Neuronal stem cell (in vitro differentiated cells): ENCODE measurements at regions not wholly inside any gene's neighbourhood (a gene's known extent, or its start where the extent isn't known, plus 50 kb on each side); places are given as distances from the start of the nearest gene placed in this dataset.

Source experiments
- DNase-seq: peaks from one replicate; pipeline ENCODE4 v3.0.0-alpha.2; 2013; ENCODE audit warnings: low spot score
- H2AFZ ChIP-seq: one replicate; pipeline ENCODE4 v1.6.1; 2013; ENCODE audit warnings: mild to moderate bottlenecking, low read length, inconsistent platforms
- H2AK5ac ChIP-seq: 2 replicates; pipeline ENCODE4 v1.6.1; 2013; ENCODE audit warnings: low read depth, mild to moderate bottlenecking, inconsistent platforms, low read length, moderate library complexity, mixed read lengths
- H2BK120ac ChIP-seq: 2 replicates; pipeline ENCODE4 v1.6.1; 2013; ENCODE audit warnings: low read depth, mild to moderate bottlenecking, inconsistent platforms, low read length, moderate library complexity, mixed read lengths
- H2BK12ac ChIP-seq: one replicate; pipeline ENCODE4 v1.6.1; 2013; ENCODE audit warnings: low read length, inconsistent platforms
- H2BK15ac ChIP-seq: 2 replicates; pipeline ENCODE4 v1.6.1; 2013; ENCODE audit warnings: mild to moderate bottlenecking, low read length, inconsistent platforms, mixed read lengths
- H2BK5ac ChIP-seq: one replicate; pipeline ENCODE4 v1.6.1; 2013; ENCODE audit warnings: inconsistent platforms, mild to moderate bottlenecking, low read length, moderate library complexity
- H3K14ac ChIP-seq: one replicate; pipeline ENCODE4 v1.6.1; 2013; ENCODE audit warnings: low read length, inconsistent platforms
- H3K18ac ChIP-seq: 2 replicates; pipeline ENCODE4 v1.6.1; 2013; ENCODE audit warnings: low read length, inconsistent platforms
- H3K23ac ChIP-seq: 2 replicates; pipeline ENCODE4 v1.6.1; 2013; ENCODE audit warnings: low read depth, mild to moderate bottlenecking, mixed read lengths, low read length, inconsistent platforms; ENCODE audit not compliant: poor library complexity
- H3K27ac ChIP-seq: replicated peaks from 3 replicates; pipeline ENCODE4 v1.5.1; 2013; ENCODE audit warnings: low read length, inconsistent platforms
- H3K27me3 ChIP-seq, 3 experiments: 2 replicates each; pipeline ENCODE4 v1.6.1; 2013; ENCODE audit warnings: low read length in 3 of 3, mild to moderate bottlenecking in 2 of 3, inconsistent platforms in 1 of 3, low read depth in 1 of 3, mixed read lengths in 1 of 3, moderate library complexity in 1 of 3; ENCODE audit not compliant: control insufficient read depth in 3 of 3, insufficient read depth in 3 of 3
- H3K36me3 ChIP-seq, 2 donors: replicated peaks in 1 of 2; 2 replicates each; pipeline ENCODE4 v1.6.1; 2013; ENCODE audit warnings: low read length in 2 of 2; ENCODE audit not compliant: control insufficient read depth in 2 of 2, insufficient read depth in 2 of 2
- H3K4ac ChIP-seq: 2 replicates; pipeline ENCODE4 v1.6.1; 2013; ENCODE audit warnings: inconsistent platforms, mild to moderate bottlenecking, low read length, moderate library complexity
- H3K4me1 ChIP-seq, 2 donors: 1 replicate in 1 of 2; 2 replicates in 1 of 2; pipeline ENCODE4 v1.6.1; 2013; ENCODE audit warnings: low read length in 2 of 2, low read depth in 1 of 2; ENCODE audit not compliant: control insufficient read depth in 2 of 2, insufficient read depth in 1 of 2
- H3K4me2 ChIP-seq: one replicate; pipeline ENCODE4 v1.6.1; 2013; ENCODE audit warnings: mild to moderate bottlenecking, low read length, inconsistent platforms; ENCODE audit not compliant: insufficient read depth, poor library complexity, severe bottlenecking
- H3K4me3 ChIP-seq, 2 donors: 2 replicates each; pipeline ENCODE4 v1.5.1; 2013; ENCODE audit warnings: low read length in 2 of 2, mild to moderate bottlenecking in 2 of 2, inconsistent platforms in 1 of 2, moderate library complexity in 1 of 2
- H3K79me1 ChIP-seq: one replicate; pipeline ENCODE4 v1.6.1; 2013; ENCODE audit warnings: low read depth, mild to moderate bottlenecking, inconsistent platforms, low read length, moderate library complexity
- H3K9ac ChIP-seq: one replicate; pipeline ENCODE4 v1.6.1; 2013; ENCODE audit warnings: mild to moderate bottlenecking, low read depth, low read length, inconsistent platforms; ENCODE audit not compliant: poor library complexity
- H3K9me3 ChIP-seq, 2 donors: replicated peaks in 1 of 2; 2 replicates each; pipeline versions ENCODE3 to v1.6.1; 2013; ENCODE audit warnings: low read length in 2 of 2, mild to moderate bottlenecking in 2 of 2, inconsistent platforms in 1 of 2, low read depth in 1 of 2, mixed read lengths in 1 of 2, moderate library complexity in 1 of 2; ENCODE audit not compliant: control insufficient read depth in 2 of 2, insufficient read depth in 1 of 2
- H4K8ac ChIP-seq: one replicate; pipeline ENCODE4 v1.6.1; 2013; ENCODE audit warnings: low read depth, mild to moderate bottlenecking, inconsistent platforms, low read length, moderate library complexity
- H4K91ac ChIP-seq: one replicate; pipeline ENCODE4 v1.6.1; 2013; ENCODE audit warnings: low read length, low read depth, mild to moderate bottlenecking, inconsistent platforms; ENCODE audit not compliant: poor library complexity
- WGBS, 2 donors: extraction: QIAGEN DNeasy Blood & Tissue Kit; methylation state at CpG; one replicate each; pipeline ENCODE4 v1.1.7; 2013; ENCODE audit warnings: missing lambda C conversion rate in 2 of 2, mixed read lengths in 1 of 2; ENCODE audit not compliant: insufficient read length in 2 of 2, insufficient replicate concordance in 1 of 2; ENCODE audit errors: extremely low coverage in 2 of 2; 5-methylcytosine and 5-hydroxymethylcytosine counted together

DNA sequence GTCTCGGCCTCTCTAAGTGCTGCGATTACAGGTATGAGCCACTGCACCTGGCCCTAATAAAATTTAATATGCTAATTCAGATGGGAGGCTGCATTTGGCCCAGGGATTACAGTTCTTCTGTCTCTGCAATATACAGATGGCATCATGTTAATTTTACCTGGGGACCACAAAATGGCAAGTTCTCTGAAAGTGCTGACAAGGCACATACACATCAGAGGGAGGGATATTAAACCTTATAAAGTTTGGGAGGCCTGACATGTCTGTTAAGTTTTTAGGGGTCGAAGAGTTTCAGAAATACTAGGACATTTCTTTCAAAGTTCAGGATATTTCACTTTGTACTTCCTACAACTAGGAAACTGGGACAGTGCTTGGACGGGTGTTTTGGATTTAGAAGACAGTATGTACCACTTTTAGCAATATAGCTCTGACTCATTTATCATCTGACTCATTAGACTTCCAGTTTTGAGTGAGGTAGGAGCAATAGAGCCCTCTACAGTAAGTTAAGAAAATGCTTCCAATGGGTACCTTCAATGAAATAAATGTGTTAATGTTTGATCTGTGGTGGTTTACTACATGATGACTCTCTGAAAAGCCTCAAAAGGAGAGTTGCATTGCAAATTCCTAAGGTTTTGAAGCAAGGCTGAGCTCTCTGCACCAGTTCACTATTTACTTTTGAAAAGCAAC lies 981.0 kb upstream of the HS3ST1 start:
- DNase-seq = no peak
- no peak overlapping the region for H2AFZ ChIP-seq
- no CpG with 5 or more reads among the region's 4 CpGs for WGBS, 2 donors
- no peak overlapping the region for H3K14ac ChIP-seq
- no peak overlapping the region for H2BK5ac ChIP-seq
- H3K4me3 ChIP-seq = no peak overlapping the region
- H2AK5ac ChIP-seq = no peak overlapping the region
- H3K18ac ChIP-seq = no peak overlapping the region
- H3K4me2 ChIP-seq = no peak overlapping the region
- H3K27ac ChIP-seq = no peak overlapping the region
- H3K79me1 ChIP-seq = no peaks in the 10 kb centered on the region
- no peak overlapping the region for H4K91ac ChIP-seq
- no peak overlapping the region for H3K9ac ChIP-seq
- H4K8ac ChIP-seq = no peak overlapping the region
- H2BK12ac ChIP-seq = no peak overlapping the region
- H2BK15ac ChIP-seq = no peak overlapping the region
- no peak overlapping the region for H3K23ac ChIP-seq
- no peaks in the 10 kb centered on the region for H3K36me3 ChIP-seq
- no peaks in the 10 kb centered on the region for H3K9me3 ChIP-seq
- no peaks in the 10 kb centered on the region for H3K27me3 ChIP-seq
- H3K4ac ChIP-seq = no peak overlapping the region
- H2BK120ac ChIP-seq = no peak overlapping the region
- H3K4me1 ChIP-seq = no peaks in the 10 kb centered on the region

DNA sequence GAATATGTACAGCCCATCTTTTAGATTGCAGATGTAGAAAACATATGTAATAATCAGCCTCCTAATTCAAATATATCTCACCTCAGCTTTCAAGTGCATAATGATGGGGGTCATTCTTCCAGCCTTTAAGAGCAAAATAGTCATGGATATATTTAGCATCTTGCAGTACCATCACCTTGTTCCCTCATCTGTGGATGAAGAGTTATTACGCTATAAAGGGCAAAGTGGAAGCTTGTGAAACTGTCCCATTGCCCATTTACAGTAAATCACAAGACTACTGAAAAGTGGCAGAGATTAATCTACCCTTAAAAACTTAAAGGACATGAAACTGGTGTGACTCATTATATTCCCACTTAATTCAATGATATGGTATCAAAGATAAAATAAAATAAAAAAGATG lies 979.7 kb upstream of the HS3ST1 start:
- Histone ChIP-seq H4K91ac (no peak overlapping the region), H3K4me1 (no peaks in the 10 kb centered on the region), H3K4me3 (no peak overlapping the region), H3K23ac (no peak overlapping the region), H2AFZ (no peak overlapping the region), H3K27me3 (no peaks in the 10 kb centered on the region), H3K18ac (no peak overlapping the region), H3K79me1 (no peaks in the 10 kb centered on the region), H2BK15ac (no peak overlapping the region), H3K9ac (no peak overlapping the region), H3K14ac (no peak overlapping the region), H3K4ac (no peak overlapping the region), H3K27ac (no peak overlapping the region), H3K36me3 (no peaks in the 10 kb centered on the region), H4K8ac (no peak overlapping the region), H2AK5ac (no peak overlapping the region), H2BK12ac (no peak overlapping the region), H2BK5ac (no peak overlapping the region), H3K4me2 (no peak overlapping the region), H3K9me3 (no peaks in the 10 kb centered on the region), H2BK120ac (no peak overlapping the region)
- no CpG with 5 or more reads among the region's 1 CpG for WGBS, 2 donors
- no peak for DNase-seq

DNA sequence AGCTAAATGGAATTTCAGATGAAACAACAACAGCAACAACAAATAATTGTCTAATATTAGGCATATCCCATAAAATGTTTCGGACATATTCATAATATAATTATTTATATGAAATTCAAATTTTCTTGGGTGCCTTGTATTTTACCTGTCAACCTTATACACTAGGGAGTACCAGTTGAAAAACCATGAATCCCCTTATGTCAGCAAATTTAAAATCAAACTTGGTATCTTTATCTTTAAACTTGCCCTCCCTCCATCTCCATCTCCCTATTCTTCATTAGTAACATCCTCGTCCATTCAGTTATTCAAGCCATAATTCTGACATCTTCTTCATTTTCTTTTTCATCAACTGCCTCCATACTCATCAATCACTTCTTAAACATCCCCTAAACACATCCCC lies 974.5 kb upstream of the HS3ST1 start:
- Histone ChIP-seq H3K4me2 (no peak overlapping the region), H3K4me3 (no peak overlapping the region)
- WGBS, 2 donors = no CpG with 5 or more reads among the region's 2 CpGs

DNA sequence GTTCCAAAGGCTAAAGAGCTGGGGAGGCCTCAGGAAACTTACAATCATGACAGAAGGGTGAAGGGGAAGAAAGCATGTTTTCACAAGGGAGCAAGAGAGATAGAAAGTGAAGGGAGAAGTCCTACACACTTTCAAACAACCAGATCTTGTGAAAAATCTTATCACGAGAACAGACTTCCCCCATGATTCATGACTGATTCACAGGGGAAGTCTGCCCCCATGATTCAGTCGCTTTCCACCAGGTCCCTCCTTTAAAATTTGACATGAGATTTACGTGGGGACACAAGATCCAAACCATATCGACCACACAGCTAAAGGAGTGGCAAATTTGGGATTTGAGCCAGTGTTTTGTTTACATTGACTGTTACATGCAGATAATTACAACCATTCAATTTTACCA lies 971.1 kb upstream of the HS3ST1 start:
- Histone ChIP-seq H2BK120ac (no peak overlapping the region), H2AFZ (no peak overlapping the region), H3K4ac (no peak overlapping the region), H3K4me2 (no peak overlapping the region), H3K4me1 (no peaks in the 10 kb centered on the region), H3K4me3 (no peak overlapping the region), H3K9me3 (no peaks in the 10 kb centered on the region), H3K79me1 (no peaks in the 10 kb centered on the region), H4K91ac (no peak overlapping the region), H3K14ac (no peak overlapping the region), H3K27ac (no peak overlapping the region), H4K8ac (no peak overlapping the region), H2AK5ac (no peak overlapping the region), H2BK12ac (no peak overlapping the region), H3K9ac (no peak overlapping the region), H3K18ac (no peak overlapping the region), H2BK5ac (no peak overlapping the region), H2BK15ac (no peak overlapping the region), H3K23ac (no peak overlapping the region), H3K36me3 (no peaks in the 10 kb centered on the region), H3K27me3 (no peaks in the 10 kb centered on the region)
- no CpG with 5 or more reads among the region's 4 CpGs for WGBS, 2 donors
- no peak for DNase-seq

More for the DNA sequence above, 974.5 kb upstream of the HS3ST1 start:
- Histone ChIP-seq H3K14ac (no peak overlapping the region), H3K36me3 (no peaks in the 10 kb centered on the region), H3K27me3 (no peaks in the 10 kb centered on the region), H3K18ac (no peak overlapping the region), H2BK15ac (no peak overlapping the region), H3K4ac (no peak overlapping the region), H2BK12ac (no peak overlapping the region), H4K91ac (no peak overlapping the region), H2AK5ac (no peak overlapping the region), H3K79me1 (no peaks in the 10 kb centered on the region), H3K4me1 (no peaks in the 10 kb centered on the region), H3K27ac (no peak overlapping the region), H4K8ac (no peak overlapping the region), H3K23ac (no peak overlapping the region), H3K9me3 (no peaks in the 10 kb centered on the region), H2BK120ac (no peak overlapping the region), H2AFZ (no peak overlapping the region), H2BK5ac (no peak overlapping the region), H3K9ac (no peak overlapping the region)
- DNase-seq = no peak
